SK-N-SH (cell line): ENCODE measurements at regions not wholly inside any gene's neighbourhood (a gene's known extent, or its start where the extent isn't known, plus 50 kb on each side); places are given as distances from the start of the nearest gene placed in this dataset.

ENCODE experiments used
- CTCF ChIP-seq: fragments of 200-600 bp; sonication (generic); IDR thresholded peaks from 2 replicates; pipeline ENCODE4 v1.6.1; 2017; ENCODE audit warnings: antibody characterized with exemption, mild to moderate bottlenecking, moderate library complexity
- FOSL2 ChIP-seq: IDR thresholded peaks from 2 replicates; pipeline ENCODE4 v1.4.0; 2012; ENCODE audit warnings: low read depth, mild to moderate bottlenecking, moderate library complexity, borderline replicate concordance
- POLR2AphosphoS5 ChIP-seq: IDR thresholded peaks from 2 replicates; pipeline ENCODE4 v1.6.1; 2012; ENCODE audit warnings: low read depth, low read length
- SMC3 ChIP-seq: IDR thresholded peaks from 2 replicates; pipeline ENCODE4 v1.6.1; 2012; ENCODE audit warnings: low read depth, low read length, improper control_type of control experiment
- TF ChIP-seq, protein P1 (sequence below): fragments of 150-350 bp; IDR thresholded peaks from 2 replicates; pipeline ENCODE4 v1.6.1; 2017; ENCODE audit warnings: antibody characterized with exemption, low read length, low read depth, borderline replicate concordance

DNA sequence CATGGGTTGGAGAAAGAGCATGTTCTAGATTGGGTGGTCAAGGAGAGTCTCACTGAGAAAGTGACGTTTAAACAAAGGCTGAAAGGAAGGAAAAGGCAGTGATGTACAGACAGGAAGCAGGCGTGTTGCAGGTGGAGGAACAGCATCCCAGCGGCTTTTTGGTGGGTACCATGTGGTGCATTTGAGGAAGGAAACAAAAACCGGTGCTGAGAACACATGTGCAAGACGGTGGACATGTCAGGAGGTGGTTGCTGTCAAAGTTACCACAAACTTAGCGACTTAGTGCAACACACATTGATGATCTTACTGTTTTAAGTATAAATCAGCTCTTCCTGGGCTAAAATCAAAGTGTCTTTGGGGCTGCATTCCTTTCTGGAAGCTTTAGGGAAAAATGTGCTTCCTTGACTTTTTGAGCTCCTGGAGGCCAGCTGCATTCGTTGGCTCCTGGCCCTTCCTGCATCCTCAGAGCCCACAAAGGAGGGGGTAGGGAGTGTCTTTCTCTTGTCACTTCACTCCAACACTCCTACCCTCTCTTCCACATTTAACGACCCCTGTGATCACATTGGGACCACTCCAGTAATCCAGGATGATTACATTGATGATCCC lies 380.6 kb downstream of the FBXO15 start:
- TF ChIP-seq CTCF = no peak
- no peak for TF ChIP-seq FOSL2
- TF ChIP-seq, protein P1, sequence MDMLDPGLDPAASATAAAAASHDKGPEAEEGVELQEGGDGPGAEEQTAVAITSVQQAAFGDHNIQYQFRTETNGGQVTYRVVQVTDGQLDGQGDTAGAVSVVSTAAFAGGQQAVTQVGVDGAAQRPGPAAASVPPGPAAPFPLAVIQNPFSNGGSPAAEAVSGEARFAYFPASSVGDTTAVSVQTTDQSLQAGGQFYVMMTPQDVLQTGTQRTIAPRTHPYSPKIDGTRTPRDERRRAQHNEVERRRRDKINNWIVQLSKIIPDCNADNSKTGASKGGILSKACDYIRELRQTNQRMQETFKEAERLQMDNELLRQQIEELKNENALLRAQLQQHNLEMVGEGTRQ = no peak
- no peak for TF ChIP-seq POLR2AphosphoS5
- no peak for TF ChIP-seq SMC3
